CD4-positive, alpha-beta T cell treated with Interleukin-10 for 1 hour (primary cell): ENCODE measurements at regions not wholly inside any gene's neighbourhood (a gene's known extent, or its start where the extent isn't known, plus 50 kb on each side); places are given as distances from the start of the nearest gene placed in this dataset.
"Not testable (repeated sequence)": the region's sequence is repeated elsewhere in the genome, so short reads cannot be mapped to it uniquely, and the experiment has no call there.

ENCODE experiments used
- DNase-seq: peaks from one replicate; pipeline ENCODE4 v3.0.0-alpha.2; 2020

- no peak for DNase-seq
These were observed 761.1 kb upstream of the MMS22L start for GRCh38 chr6:98044151-98044561.

GRCh38 chr6:98044791-98045470 lies 761.9 kb upstream of the MMS22L start:
- no peak for DNase-seq

GRCh38 chr6:98047164-98047563 lies 764.1 kb upstream of the MMS22L start:
- no peak for DNase-seq

GRCh38 chr6:98047871-98048270 lies 764.9 kb upstream of the MMS22L start:
- DNase-seq, result no peak

GRCh38 chr6:98054453-98054852 lies 771.4 kb upstream of the MMS22L start:
- no peak for DNase-seq

- no peak for DNase-seq
These were observed 773.9 kb upstream of the MMS22L start for GRCh38 chr6:98056955-98057354.

GRCh38 chr6:98067375-98067774 lies 767.0 kb upstream of the POU3F2 start:
- no peak for DNase-seq

- DNase-seq, result not testable (repeated sequence)
These were observed 745.8 kb upstream of the POU3F2 start for GRCh38 chr6:98088537-98088936.

GRCh38 chr6:98092331-98092730 lies 742.0 kb upstream of the POU3F2 start:
- no peak for DNase-seq

- DNase-seq, result no peak
These were observed 739.7 kb upstream of the POU3F2 start for GRCh38 chr6:98094696-98095095.

- DNase-seq, result no peak
These were observed 726.6 kb upstream of the POU3F2 start for GRCh38 chr6:98107801-98108200.

- DNase-seq, result no peak
These were observed 717.9 kb upstream of the POU3F2 start for GRCh38 chr6:98116455-98116854.

GRCh38 chr6:98117068-98117467 lies 717.3 kb upstream of the POU3F2 start:
- no peak for DNase-seq

GRCh38 chr6:98118397-98119045 lies 715.9 kb upstream of the POU3F2 start:
- DNase-seq, result no peak

GRCh38 chr6:98124171-98124570 lies 710.2 kb upstream of the POU3F2 start:
- DNase-seq, result no peak

- DNase-seq, result no peak
These were observed 702.9 kb upstream of the POU3F2 start for GRCh38 chr6:98131290-98131990.

- DNase-seq, result no peak
These were observed 698.0 kb upstream of the POU3F2 start for GRCh38 chr6:98136333-98136732.

- DNase-seq, result no peak
These were observed 697.0 kb upstream of the POU3F2 start for GRCh38 chr6:98137391-98137790.

- DNase-seq, result no peak
These were observed 691.5 kb upstream of the POU3F2 start for GRCh38 chr6:98142839-98143238.

GRCh38 chr6:98146656-98147055 lies 687.7 kb upstream of the POU3F2 start:
- DNase-seq, result no peak

- no peak for DNase-seq
These were observed 677.8 kb upstream of the POU3F2 start for GRCh38 chr6:98156580-98156979.

GRCh38 chr6:98179606-98180005 lies 654.8 kb upstream of the POU3F2 start:
- no peak for DNase-seq

GRCh38 chr6:98200084-98200483 lies 634.3 kb upstream of the POU3F2 start:
- DNase-seq, result no peak

- no peak for DNase-seq
These were observed 631.1 kb upstream of the POU3F2 start for GRCh38 chr6:98203170-98203806.
